CD14-positive monocyte (primary cell): ENCODE measurements at regions not wholly inside any gene's neighbourhood (a gene's known extent, or its start where the extent isn't known, plus 50 kb on each side); places are given as distances from the start of the nearest gene placed in this dataset.

Source experiments
- DNase-seq, 3 donors: peaks; one replicate each; pipeline ENCODE4 v3.0.0-alpha.2; 2011 to 2022
- H2AFZ ChIP-seq: 2 replicates; pipeline ENCODE4 v1.6.0; 2012; ENCODE audit warnings: mild to moderate bottlenecking, low read depth, low read length, inconsistent platforms; ENCODE audit not compliant: insufficient read depth, poor library complexity, severe bottlenecking
- H3K27ac ChIP-seq, 2 donors: 1 replicate in 1 of 2; 2 replicates in 1 of 2; pipeline ENCODE4 v1.5.1; 2012 to 2013; ENCODE audit warnings: low read length in 2 of 2, control low read depth in 1 of 2, inconsistent platforms in 1 of 2, low read depth in 1 of 2, mild to moderate bottlenecking in 1 of 2
- H3K27me3 ChIP-seq, 2 donors: one replicate each; pipeline versions ENCODE4 v1.6.0 to v1.6.1; 2011 to 2013; ENCODE audit warnings: low read length in 2 of 2; ENCODE audit not compliant: control insufficient read depth in 2 of 2, insufficient read depth in 2 of 2
- H3K36me3 ChIP-seq, 2 donors: replicated peaks in 1 of 2; 1 replicate in 1 of 2; 2 replicates in 1 of 2; pipeline versions ENCODE4 v1.5.1 to v1.6.1; 2012 to 2013; ENCODE audit warnings: low read length in 2 of 2, control low read depth in 1 of 2, inconsistent platforms in 1 of 2, mild to moderate bottlenecking in 1 of 2; ENCODE audit not compliant: insufficient read depth in 2 of 2, control insufficient read depth in 1 of 2
- H3K4me1 ChIP-seq, 2 donors: 1 replicate in 1 of 2; 2 replicates in 1 of 2; pipeline versions ENCODE4 v1.5.1 to v1.6.1; 2012 to 2013; ENCODE audit warnings: low read length in 2 of 2, control low read depth in 1 of 2, inconsistent platforms in 1 of 2, mild to moderate bottlenecking in 1 of 2, moderate library complexity in 1 of 2; ENCODE audit not compliant: insufficient read depth in 2 of 2, control insufficient read depth in 1 of 2
- H3K4me2 ChIP-seq: replicated peaks from 2 replicates; pipeline ENCODE3; 2012; ENCODE audit warnings: low read length, moderate library complexity, mild to moderate bottlenecking; ENCODE audit not compliant: poor library complexity, severe bottlenecking; ENCODE audit errors: extremely low read depth
- H3K4me3 ChIP-seq, 3 experiments: fragments of 200-600 bp in 1 of 3; sonication (generic) in 1 of 3; replicated peaks in 1 of 3; 1 replicate in 2 of 3; 2 replicates in 1 of 3; pipeline ENCODE4 v1.5.1; 2011 to 2013; ENCODE audit warnings: low read length in 3 of 3, mild to moderate bottlenecking in 3 of 3, control low read depth in 2 of 3, low read depth in 2 of 3, inconsistent platforms in 1 of 3, moderate library complexity in 1 of 3
- H3K79me2 ChIP-seq: 2 replicates; pipeline ENCODE4 v1.6.0; 2012; ENCODE audit warnings: mild to moderate bottlenecking, control low read depth, inconsistent platforms, low read length, moderate library complexity; ENCODE audit not compliant: insufficient read depth
- H3K9ac ChIP-seq: 2 replicates; pipeline ENCODE4 v1.6.0; 2017; ENCODE audit warnings: low read length, mild to moderate bottlenecking; ENCODE audit not compliant: insufficient read depth, poor library complexity, severe bottlenecking
- H3K9me3 ChIP-seq, 2 donors: replicated peaks in 1 of 2; 1 replicate in 1 of 2; 2 replicates in 1 of 2; pipeline versions ENCODE4 v1.5.1 to v1.6.1; 2012 to 2013; ENCODE audit warnings: low read length in 2 of 2, control low read depth in 1 of 2; ENCODE audit not compliant: control insufficient read depth in 1 of 2, insufficient read depth in 1 of 2
- H4K20me1 ChIP-seq: 2 replicates; pipeline ENCODE4 v1.6.0; 2012; ENCODE audit warnings: mild to moderate bottlenecking, low read length, control low read depth, moderate library complexity; ENCODE audit not compliant: insufficient read depth
- H3K27ac Mint-ChIP-seq, 7 donors: one replicate each; pipeline ENCODE4 v1.8.0; 2020; ENCODE audit warnings: mild to moderate bottlenecking in 7 of 7, mixed read lengths in 7 of 7, moderate library complexity in 6 of 7, inconsistent platforms in 2 of 7
- H3K27me3 Mint-ChIP-seq, 3 donors: one replicate each; pipeline ENCODE4 v1.8.0; 2021 to 2022; ENCODE audit warnings: low read depth in 3 of 3, mild to moderate bottlenecking in 3 of 3, mixed read lengths in 3 of 3, moderate library complexity in 3 of 3, inconsistent platforms in 1 of 3
- H3K36me3 Mint-ChIP-seq, 2 donors: one replicate each; pipeline ENCODE4 v1.8.0; 2020; ENCODE audit warnings: mixed read lengths in 2 of 2, inconsistent platforms in 1 of 2, mild to moderate bottlenecking in 1 of 2
- H3K4me1 Mint-ChIP-seq: one replicate; pipeline ENCODE4 v1.8.0; 2020; ENCODE audit warnings: mild to moderate bottlenecking, mixed read lengths
- H3K4me3 Mint-ChIP-seq, 2 donors: one replicate each; pipeline ENCODE4 v1.8.0; 2020; ENCODE audit warnings: mild to moderate bottlenecking in 2 of 2, mixed read lengths in 2 of 2, moderate library complexity in 1 of 2
- H3K9me3 Mint-ChIP-seq, 7 donors: one replicate each; pipeline ENCODE4 v1.8.0; 2020 to 2022; ENCODE audit warnings: mixed read lengths in 7 of 7, mild to moderate bottlenecking in 6 of 7, moderate library complexity in 6 of 7, inconsistent platforms in 2 of 7
- WGBS: methylation state at CpG from one replicate; pipeline ENCODE4 v1.1.5; 2013; ENCODE audit warnings: missing lambda C conversion rate; ENCODE audit not compliant: insufficient coverage; 5-methylcytosine and 5-hydroxymethylcytosine counted together
- intact Hi-C, 2 donors: fragments of 100-400 bp; cut with micrococcal nuclease; formaldehyde crosslinking; loops; one replicate each; pipeline versions ENCODE4 v1.15.0 to v1.15.1; 2023
- TF ChIP-seq, protein P1 (sequence below): fragments of 200-600 bp; IDR thresholded peaks from one replicate; pipeline ENCODE4 v1.8.0; 2022; ENCODE audit warnings: antibody characterized with exemption, mild to moderate bottlenecking

DNA sequence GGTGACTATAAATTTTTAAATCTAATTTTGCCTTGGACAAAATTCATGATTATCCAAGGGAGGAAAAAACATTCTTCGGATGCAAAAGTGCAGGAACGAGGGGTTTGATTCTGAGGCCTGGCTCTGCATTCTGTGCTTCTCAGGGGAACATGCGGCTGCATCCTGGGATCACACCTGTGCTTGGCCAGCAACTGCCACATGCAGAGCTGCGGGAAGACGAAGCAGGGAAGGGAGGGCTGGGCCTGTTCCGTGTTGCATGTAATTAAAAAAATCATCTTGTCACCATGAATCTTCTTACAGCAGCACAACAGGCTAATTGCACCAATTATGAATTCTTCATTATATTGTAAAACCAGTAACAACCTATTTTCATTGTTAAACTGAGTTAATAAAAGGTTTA, 158.0 kb upstream of the ALKAL2 start:
- H3K27me3 ChIP-seq, result no peaks in the 10 kb centered on the region
- H3K4me3 Mint-ChIP-seq, result no peak overlapping the region
- no peaks in the 10 kb centered on the region for H3K9me3 ChIP-seq
- TF ChIP-seq, protein P1, sequence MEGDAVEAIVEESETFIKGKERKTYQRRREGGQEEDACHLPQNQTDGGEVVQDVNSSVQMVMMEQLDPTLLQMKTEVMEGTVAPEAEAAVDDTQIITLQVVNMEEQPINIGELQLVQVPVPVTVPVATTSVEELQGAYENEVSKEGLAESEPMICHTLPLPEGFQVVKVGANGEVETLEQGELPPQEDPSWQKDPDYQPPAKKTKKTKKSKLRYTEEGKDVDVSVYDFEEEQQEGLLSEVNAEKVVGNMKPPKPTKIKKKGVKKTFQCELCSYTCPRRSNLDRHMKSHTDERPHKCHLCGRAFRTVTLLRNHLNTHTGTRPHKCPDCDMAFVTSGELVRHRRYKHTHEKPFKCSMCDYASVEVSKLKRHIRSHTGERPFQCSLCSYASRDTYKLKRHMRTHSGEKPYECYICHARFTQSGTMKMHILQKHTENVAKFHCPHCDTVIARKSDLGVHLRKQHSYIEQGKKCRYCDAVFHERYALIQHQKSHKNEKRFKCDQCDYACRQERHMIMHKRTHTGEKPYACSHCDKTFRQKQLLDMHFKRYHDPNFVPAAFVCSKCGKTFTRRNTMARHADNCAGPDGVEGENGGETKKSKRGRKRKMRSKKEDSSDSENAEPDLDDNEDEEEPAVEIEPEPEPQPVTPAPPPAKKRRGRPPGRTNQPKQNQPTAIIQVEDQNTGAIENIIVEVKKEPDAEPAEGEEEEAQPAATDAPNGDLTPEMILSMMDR, result no peak
- no peak overlapping the region for H3K9ac ChIP-seq
- H3K4me2 ChIP-seq, result no peak overlapping the region
- H3K27ac ChIP-seq, result no peak overlapping the region
- no peaks in the 10 kb centered on the region for H3K9me3 Mint-ChIP-seq
- no peak overlapping the region for H3K27ac Mint-ChIP-seq
- no peak overlapping the region for H3K4me3 ChIP-seq
- no peaks in the 10 kb centered on the region for H3K36me3 Mint-ChIP-seq
- H3K4me1 Mint-ChIP-seq, result no peaks in the 10 kb centered on the region
- no peak overlapping the region for H2AFZ ChIP-seq
- H3K79me2 ChIP-seq, result no peaks in the 10 kb centered on the region
- H4K20me1 ChIP-seq, result no peaks in the 10 kb centered on the region
- no peaks in the 10 kb centered on the region for H3K36me3 ChIP-seq
- intact Hi-C loops, result no loop called here
- H3K4me1 ChIP-seq, result no peaks in the 10 kb centered on the region
- DNase-seq, result no peak
- peaks cover 2 to 6% (median 2%) of the 10 kb centered on the region in 3 donors for H3K27me3 Mint-ChIP-seq
- WGBS, result no CpG with 5 or more reads among the region's 6 CpGs

DNA sequence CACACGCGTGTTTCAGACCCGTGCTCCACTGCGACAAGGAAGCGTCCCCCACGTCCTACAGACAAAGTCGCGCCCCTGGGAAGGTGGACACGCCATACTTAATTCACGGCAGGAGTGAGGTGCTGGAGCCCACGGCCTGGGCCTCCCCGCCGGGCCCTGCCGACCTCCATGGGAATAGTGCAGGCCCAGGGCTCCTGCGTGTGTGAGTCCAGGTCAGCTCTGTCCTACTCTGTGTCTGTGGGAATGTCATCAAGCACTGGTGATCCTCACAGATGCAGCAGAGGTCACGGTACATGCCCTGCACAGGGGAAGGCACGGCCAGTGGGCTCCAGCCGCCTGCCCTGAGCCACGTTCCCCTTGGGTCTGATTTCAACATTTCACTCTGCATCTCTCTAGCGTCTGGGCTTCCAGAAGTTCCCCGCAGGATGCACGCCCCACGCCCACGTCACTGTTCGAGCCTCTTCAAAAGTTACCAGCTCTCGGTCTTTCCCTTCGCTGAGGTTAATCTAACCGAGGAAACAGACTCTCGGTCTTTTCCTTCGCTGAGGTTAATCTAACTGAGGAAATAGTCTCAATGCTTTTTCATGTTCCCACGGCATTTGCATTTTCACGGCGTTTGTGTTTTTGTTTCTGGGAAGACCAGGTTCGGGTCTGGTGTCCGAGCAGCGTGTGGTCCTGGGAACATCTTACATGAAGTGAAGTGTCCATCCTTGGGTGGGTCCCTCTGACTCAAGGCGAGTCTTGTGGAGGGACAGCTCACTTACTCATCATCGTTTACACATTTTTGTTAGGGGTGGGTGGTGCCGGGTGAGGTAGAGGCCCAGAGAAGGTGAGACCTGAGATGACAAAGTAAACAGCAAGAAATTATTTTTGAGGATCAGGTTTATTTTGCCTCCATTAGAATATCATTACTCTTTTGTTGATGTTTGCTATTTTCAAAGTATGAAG, 157.3 kb upstream of the ALKAL2 start:
- Mint-ChIP-seq H3K27ac (no peak overlapping the region), H3K36me3 (no peaks in the 10 kb centered on the region), H3K9me3 (no peaks in the 10 kb centered on the region), H3K4me3 (no peak overlapping the region), H3K4me1 (no peaks in the 10 kb centered on the region), H3K27me3 (peaks cover 2 to 6% (median 4%) of the 10 kb centered on the region in 3 donors)
- Histone ChIP-seq H3K4me1 (no peaks in the 10 kb centered on the region), H3K9ac (no peak overlapping the region), H3K4me3 (no peak overlapping the region), H3K27ac (no peak overlapping the region), H3K9me3 (no peaks in the 10 kb centered on the region), H2AFZ (no peak overlapping the region), H3K36me3 (no peaks in the 10 kb centered on the region), H3K4me2 (no peak overlapping the region), H3K79me2 (no peaks in the 10 kb centered on the region), H4K20me1 (no peaks in the 10 kb centered on the region), H3K27me3 (no peaks in the 10 kb centered on the region)
- DNase-seq, result no peak
- intact Hi-C loops, result no loop called here
- WGBS, result 89% methylated on average over 36 of the region's 39 CpGs
- TF ChIP-seq, protein P1, result no peak
